ENCODE measurements at regions not wholly inside any gene's neighbourhood (a gene's known extent, or its start where the extent isn't known, plus 50 kb on each side); places are given as distances from the start of the nearest gene placed in this dataset.
"Not testable (repeated sequence)": the region's sequence is repeated elsewhere in the genome, so short reads cannot be mapped to it uniquely, and the experiment has no call there.

DNA sequence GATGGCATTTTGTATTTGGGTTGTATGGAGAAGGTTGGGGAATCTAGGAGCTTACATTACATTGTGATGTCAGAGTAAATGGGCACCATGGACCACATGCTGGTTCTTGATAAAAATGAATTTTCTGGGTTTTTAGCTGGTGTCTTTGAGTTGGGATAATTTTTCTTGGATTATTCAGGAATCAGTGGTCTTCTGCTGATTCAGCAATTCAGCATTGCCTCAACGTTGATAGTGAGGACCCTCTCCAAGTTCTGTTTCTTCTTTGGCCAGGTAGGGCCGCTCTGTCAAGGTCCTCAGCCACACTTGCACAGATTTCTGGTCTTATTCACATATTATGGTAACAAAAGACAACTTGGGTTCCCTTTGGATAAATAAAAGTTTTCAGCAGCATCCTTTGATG lies 312.0 kb upstream of the TPK1 start:
- Histone ChIP-seq H3K9me3 (ENCODE audit: insufficient read depth, low read depth, low read length) (no peaks in the 10 kb centered on the region), H3K36me3 (ENCODE audit: insufficient read depth, low read depth, low read length) (no peaks in the 10 kb centered on the region), H3K27me3 (ENCODE audit: insufficient read depth, low read length) (no peaks in the 10 kb centered on the region), H3K4me3 (ENCODE audit: low read length) (no peak overlapping the region), H3K27ac (ENCODE audit: low read length) (no peak overlapping the region), H3K4me1 (ENCODE audit: insufficient read depth, low read length) (no peaks in the 10 kb centered on the region), H3K9ac (ENCODE audit: low read depth, low read length) (no peak overlapping the region)

DNA sequence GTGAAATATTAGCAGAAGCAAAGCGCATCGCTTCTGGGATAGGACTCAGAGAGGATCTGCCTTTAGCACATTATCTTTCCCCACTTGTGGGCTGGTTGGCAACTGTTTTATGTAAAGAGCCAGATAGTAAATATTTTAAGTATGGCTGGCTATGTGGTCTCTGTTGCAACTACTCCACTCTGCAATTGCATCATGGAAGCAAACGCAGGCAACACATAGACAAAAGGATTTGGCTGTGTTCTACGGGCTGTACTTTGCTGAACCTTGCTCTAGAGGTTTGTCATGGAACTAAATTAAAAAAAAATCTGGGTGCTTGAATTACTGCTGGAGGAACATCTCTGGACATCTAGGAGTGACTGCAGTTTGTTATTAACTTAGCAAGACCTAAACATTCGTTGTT lies 307.8 kb upstream of the TPK1 start:
- no peaks in the 10 kb centered on the region for H3K9me3 ChIP-seq (ENCODE audit: insufficient read depth, low read depth, low read length)
- H3K27me3 ChIP-seq (ENCODE audit: insufficient read depth, low read length) = no peaks in the 10 kb centered on the region
- no peak overlapping the region for H3K27ac ChIP-seq (ENCODE audit: low read length)
- H3K4me1 ChIP-seq (ENCODE audit: insufficient read depth, low read length) = peaks cover 4% of the 10 kb centered on the region
- H3K4me3 ChIP-seq (ENCODE audit: low read length) = no peak overlapping the region
- no peak overlapping the region for H3K9ac ChIP-seq (ENCODE audit: low read depth, low read length)
- no peaks in the 10 kb centered on the region for H3K36me3 ChIP-seq (ENCODE audit: insufficient read depth, low read depth, low read length)

DNA sequence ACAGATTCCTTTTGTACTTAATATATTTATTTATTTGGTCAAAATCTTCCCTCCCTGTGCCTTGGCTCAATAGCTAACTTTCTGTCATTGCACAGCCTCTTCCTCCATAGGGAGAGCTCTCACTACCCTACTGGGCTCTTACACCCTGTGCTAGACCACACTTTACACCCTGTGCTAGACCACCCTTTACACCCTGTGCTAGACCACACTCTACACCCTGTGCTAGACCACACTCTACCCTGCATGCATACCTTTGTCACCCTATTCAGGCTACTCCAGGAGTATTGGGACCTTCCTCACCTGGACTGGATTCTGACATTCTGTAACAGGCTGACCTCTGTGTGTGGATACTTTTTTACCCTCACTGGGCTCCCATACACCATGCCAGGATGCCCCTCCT lies 298.5 kb upstream of the TPK1 start:
- H3K4me1 ChIP-seq (ENCODE audit: insufficient read depth, low read length) = no peaks in the 10 kb centered on the region; the same call in 1 of the 2 replicates
- H3K4me3 ChIP-seq (ENCODE audit: low read length) = no peak overlapping the region
- H3K9ac ChIP-seq (ENCODE audit: low read depth, low read length) = no peak overlapping the region
- H3K9me3 ChIP-seq (ENCODE audit: insufficient read depth, low read depth, low read length) = no peaks in the 10 kb centered on the region
- H3K36me3 ChIP-seq (ENCODE audit: insufficient read depth, low read depth, low read length) = no peaks in the 10 kb centered on the region
- no peaks in the 10 kb centered on the region for H3K27me3 ChIP-seq (ENCODE audit: insufficient read depth, low read length)
- no peak overlapping the region for H3K27ac ChIP-seq (ENCODE audit: low read length)

DNA sequence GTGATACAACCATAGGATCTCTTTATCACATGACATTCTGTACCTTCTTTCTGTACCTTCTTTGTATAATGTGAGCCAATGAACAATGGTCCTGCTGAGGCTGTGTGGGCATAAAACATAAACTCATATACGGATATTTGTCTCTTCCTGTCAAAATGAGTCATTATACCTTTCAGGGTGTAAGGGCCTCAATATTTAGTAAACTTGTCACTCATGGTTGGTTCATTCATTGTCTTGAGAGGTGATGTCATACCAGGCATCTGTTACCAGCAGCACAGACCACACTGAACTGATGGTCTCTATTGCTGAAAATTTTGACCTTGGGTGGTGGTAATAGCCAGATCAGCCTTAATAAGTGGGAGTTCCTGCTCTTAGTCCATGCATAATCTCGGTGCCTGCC lies 287.6 kb upstream of the TPK1 start:
- Histone ChIP-seq H3K27me3 (ENCODE audit: insufficient read depth, low read length) (no peaks in the 10 kb centered on the region), H3K9ac (ENCODE audit: low read depth, low read length) (no peak overlapping the region), H3K4me1 (ENCODE audit: insufficient read depth, low read length) (no peaks in the 10 kb centered on the region), H3K4me3 (ENCODE audit: low read length) (no peak overlapping the region), H3K9me3 (ENCODE audit: insufficient read depth, low read depth, low read length) (no peaks in the 10 kb centered on the region), H3K27ac (ENCODE audit: low read length) (no peak overlapping the region), H3K36me3 (ENCODE audit: insufficient read depth, low read depth, low read length) (no peaks in the 10 kb centered on the region)

DNA sequence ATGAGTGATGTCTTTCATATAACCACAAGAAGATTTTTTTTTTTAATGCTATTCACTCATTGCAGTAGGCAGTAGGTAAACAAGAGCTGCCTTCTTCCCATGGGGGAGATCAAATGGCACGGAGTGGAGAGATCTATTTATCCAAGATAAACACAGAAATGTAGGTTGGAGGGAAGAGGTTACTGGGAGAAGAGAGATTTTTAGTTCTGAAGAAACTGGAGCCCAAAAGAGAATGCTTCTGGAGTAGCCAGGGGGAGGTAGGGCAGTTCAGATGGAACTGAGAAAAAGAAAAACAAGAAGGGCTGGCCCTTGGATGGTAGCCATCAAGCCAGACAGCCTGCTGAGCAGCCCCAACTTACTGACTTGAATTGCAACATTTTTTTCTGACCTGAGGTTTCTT lies 270.1 kb upstream of the TPK1 start:
- Histone ChIP-seq H3K9me3 (ENCODE audit: insufficient read depth, low read depth, low read length) (no peaks in the 10 kb centered on the region), H3K4me1 (ENCODE audit: insufficient read depth, low read length) (no peaks in the 10 kb centered on the region), H3K27ac (ENCODE audit: low read length) (no peak overlapping the region), H3K36me3 (ENCODE audit: insufficient read depth, low read depth, low read length) (no peaks in the 10 kb centered on the region), H3K9ac (ENCODE audit: low read depth, low read length) (no peak overlapping the region), H3K4me3 (ENCODE audit: low read length) (no peak overlapping the region), H3K27me3 (ENCODE audit: insufficient read depth, low read length) (no peaks in the 10 kb centered on the region)

DNA sequence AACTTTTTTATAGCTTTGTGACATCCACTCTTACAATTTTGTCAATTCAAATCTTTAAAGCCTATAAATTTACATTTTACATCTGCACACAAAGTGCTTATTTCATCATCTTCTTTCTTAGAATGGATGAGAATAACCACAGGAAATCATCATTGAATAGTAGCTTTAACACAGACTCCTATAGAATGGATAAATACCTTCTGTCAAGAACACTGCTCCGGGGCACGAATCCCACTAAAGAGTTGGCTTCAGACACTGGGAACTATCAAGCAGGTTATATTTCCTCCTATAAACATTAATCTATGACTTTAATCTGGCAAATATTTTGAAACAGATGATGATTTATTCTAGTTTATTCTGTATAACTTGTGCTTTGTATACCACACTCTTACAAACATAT lies 269.7 kb upstream of the TPK1 start:
- no peak overlapping the region for H3K9ac ChIP-seq (ENCODE audit: low read depth, low read length)

DNA sequence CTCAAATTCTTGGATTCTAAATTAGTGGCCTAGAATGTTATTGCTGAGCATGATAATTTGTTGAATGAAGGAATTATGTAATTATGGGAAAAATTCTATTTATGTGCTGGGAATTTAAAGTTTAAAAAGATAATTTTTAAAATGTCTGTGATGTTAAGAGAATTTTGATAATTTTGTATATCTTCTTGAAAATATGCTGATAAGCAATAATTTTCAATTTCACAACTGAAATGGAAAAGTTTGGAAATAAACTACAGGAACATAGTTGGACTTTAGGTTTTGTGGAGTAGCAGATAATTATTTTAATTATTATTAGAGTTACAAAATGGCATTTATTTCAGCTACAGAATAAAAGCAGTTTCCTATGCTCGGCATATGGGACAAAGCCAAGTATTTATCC lies 268.5 kb upstream of the TPK1 start:
- no peak overlapping the region for H3K27ac ChIP-seq (ENCODE audit: low read length)
- H3K27me3 ChIP-seq (ENCODE audit: insufficient read depth, low read length) = no peaks in the 10 kb centered on the region
- no peaks in the 10 kb centered on the region for H3K4me1 ChIP-seq (ENCODE audit: insufficient read depth, low read length)
- H3K36me3 ChIP-seq (ENCODE audit: insufficient read depth, low read depth, low read length) = no peaks in the 10 kb centered on the region
- no peaks in the 10 kb centered on the region for H3K9me3 ChIP-seq (ENCODE audit: insufficient read depth, low read depth, low read length)
- no peak overlapping the region for H3K4me3 ChIP-seq (ENCODE audit: low read length)
- H3K9ac ChIP-seq (ENCODE audit: low read depth, low read length) = no peak overlapping the region

More for the DNA sequence above, 269.7 kb upstream of the TPK1 start:
- H3K27me3 ChIP-seq (ENCODE audit: insufficient read depth, low read length) = no peaks in the 10 kb centered on the region
- no peaks in the 10 kb centered on the region for H3K9me3 ChIP-seq (ENCODE audit: insufficient read depth, low read depth, low read length)
- H3K4me1 ChIP-seq (ENCODE audit: insufficient read depth, low read length) = no peaks in the 10 kb centered on the region
- no peaks in the 10 kb centered on the region for H3K36me3 ChIP-seq (ENCODE audit: insufficient read depth, low read depth, low read length)
- H3K4me3 ChIP-seq (ENCODE audit: low read length) = no peak overlapping the region
- H3K27ac ChIP-seq (ENCODE audit: low read length) = no peak overlapping the region

DNA sequence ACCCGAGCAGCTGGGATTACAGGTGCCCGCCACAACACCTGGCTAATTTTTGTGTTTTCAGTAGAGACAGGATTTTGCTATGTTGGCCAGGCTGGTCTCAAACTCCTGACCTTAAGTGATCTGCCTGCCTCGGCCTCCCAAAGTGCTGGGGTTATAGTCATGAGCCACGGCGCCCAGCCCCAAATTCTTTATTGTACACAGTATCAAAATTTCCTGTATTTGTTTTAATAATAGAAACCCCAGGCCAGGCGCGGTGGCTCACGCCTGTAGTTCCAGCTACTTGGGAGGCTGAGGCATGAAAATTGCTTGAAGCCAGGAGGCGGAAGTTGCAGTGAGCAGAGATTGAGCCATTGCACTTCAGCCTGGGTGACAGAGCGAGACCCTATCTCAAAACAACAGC lies 266.3 kb upstream of the TPK1 start:
- not testable (repeated sequence) for H3K4me1 ChIP-seq (ENCODE audit: insufficient read depth, low read length); H3K4me3 ChIP-seq (ENCODE audit: low read length); H3K9ac ChIP-seq (ENCODE audit: low read depth, low read length); H3K36me3 ChIP-seq (ENCODE audit: insufficient read depth, low read depth, low read length); H3K27ac ChIP-seq (ENCODE audit: low read length); H3K27me3 ChIP-seq (ENCODE audit: insufficient read depth, low read length); H3K9me3 ChIP-seq (ENCODE audit: insufficient read depth, low read depth, low read length)

DNA sequence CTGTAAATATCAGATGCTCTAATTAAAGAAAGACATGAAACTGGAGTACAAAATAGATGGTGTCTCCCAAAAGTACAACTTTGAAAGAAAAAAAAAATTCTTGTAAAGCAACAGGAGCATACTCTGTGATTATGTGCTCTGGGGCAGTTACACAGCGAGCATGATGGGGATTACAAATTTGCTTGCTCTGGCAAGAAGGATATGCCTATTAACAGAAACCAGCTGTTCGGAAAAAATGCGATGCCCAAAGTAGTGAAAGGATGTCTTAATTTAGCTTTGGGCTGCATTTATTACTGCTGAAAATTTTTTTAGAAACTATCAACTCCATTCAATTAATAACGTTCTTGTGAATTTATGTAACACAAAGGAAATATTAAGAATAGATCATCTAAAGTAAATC lies 256.9 kb upstream of the TPK1 start:
- Histone ChIP-seq H3K9me3 (ENCODE audit: insufficient read depth, low read depth, low read length) (no peaks in the 10 kb centered on the region), H3K9ac (ENCODE audit: low read depth, low read length) (no peak overlapping the region), H3K4me3 (ENCODE audit: low read length) (no peak overlapping the region), H3K27me3 (ENCODE audit: insufficient read depth, low read length) (no peaks in the 10 kb centered on the region), H3K4me1 (ENCODE audit: insufficient read depth, low read length) (no peaks in the 10 kb centered on the region), H3K27ac (ENCODE audit: low read length) (no peak overlapping the region), H3K36me3 (ENCODE audit: insufficient read depth, low read depth, low read length) (no peaks in the 10 kb centered on the region)

DNA sequence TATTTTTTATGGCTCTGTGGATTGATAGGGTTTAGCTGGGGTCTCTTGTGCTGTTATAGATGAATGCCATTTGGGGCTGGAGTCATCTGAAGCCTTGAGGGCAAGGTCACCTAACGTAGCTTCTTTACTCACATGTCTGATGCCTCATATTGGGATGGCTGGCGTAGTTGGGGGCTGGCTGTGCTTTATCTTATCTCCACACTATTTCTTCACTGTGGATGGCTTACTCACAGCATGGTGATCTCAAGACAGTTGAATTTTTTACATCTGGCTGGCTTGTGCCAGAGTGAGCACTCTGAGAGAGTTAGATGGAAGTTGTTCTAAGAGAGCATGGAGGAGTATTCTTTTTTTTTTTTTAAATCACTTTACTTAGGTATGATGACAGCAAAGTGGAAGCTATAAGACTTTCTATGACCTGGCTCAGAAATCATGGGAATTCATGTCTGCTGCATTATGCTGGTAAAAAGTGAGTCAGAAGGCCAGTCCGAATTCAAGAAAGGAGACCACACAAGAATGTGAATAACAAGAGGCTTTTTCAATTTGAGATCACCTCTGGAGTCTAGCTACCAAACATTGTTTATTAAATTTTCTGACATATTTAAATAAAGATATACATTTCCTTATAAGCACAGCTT lies 252.4 kb upstream of the TPK1 start:
- H3K4me1 ChIP-seq (ENCODE audit: insufficient read depth, low read length) = no peaks in the 10 kb centered on the region
- no peak overlapping the region for H3K4me3 ChIP-seq (ENCODE audit: low read length)
- no peaks in the 10 kb centered on the region for H3K9me3 ChIP-seq (ENCODE audit: insufficient read depth, low read depth, low read length)
- no peak overlapping the region for H3K27ac ChIP-seq (ENCODE audit: low read length)
- H3K36me3 ChIP-seq (ENCODE audit: insufficient read depth, low read depth, low read length) = no peaks in the 10 kb centered on the region
- no peaks in the 10 kb centered on the region for H3K27me3 ChIP-seq (ENCODE audit: insufficient read depth, low read length)
- no peak overlapping the region for H3K9ac ChIP-seq (ENCODE audit: low read depth, low read length)

DNA sequence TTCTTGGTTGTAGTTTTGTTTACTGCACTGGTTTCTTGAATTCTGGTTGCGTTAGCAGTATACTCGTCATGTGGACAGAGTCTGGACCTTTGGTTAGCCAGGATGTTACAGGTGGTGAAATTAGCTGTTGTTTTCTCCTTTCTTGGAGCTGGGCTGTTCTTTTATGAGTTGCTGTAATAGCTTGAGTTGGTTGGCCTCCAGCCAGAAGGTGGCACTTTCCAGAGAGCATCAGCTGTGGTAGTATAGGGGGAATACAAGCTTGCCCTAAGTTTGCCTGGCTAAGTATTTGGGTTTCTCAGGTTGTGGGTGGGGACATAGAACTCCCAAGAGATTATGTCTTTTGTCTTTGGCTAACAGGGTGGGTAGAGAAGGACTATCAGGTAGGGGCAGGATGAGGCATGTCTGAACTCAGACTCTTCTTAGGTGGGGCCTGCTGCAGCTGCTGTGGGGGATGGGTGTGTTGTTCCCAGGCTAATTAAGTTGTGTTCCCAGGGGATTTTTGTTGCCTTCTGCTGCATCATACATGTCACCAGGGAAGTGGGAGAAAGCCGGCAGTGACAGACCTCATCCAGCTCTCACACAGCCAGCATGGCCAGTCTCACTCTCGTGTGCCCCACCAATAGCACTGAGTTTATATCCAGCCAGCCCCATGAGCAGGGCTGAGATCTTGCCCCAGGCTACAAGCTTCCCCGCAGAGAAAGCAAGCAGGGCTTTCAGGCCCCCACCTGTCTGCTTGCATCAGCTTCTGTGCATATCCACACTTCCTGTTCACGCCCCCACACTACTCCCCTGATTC lies 246.7 kb upstream of the TPK1 start:
- H3K4me3 ChIP-seq (ENCODE audit: low read length) = no peak overlapping the region

DNA sequence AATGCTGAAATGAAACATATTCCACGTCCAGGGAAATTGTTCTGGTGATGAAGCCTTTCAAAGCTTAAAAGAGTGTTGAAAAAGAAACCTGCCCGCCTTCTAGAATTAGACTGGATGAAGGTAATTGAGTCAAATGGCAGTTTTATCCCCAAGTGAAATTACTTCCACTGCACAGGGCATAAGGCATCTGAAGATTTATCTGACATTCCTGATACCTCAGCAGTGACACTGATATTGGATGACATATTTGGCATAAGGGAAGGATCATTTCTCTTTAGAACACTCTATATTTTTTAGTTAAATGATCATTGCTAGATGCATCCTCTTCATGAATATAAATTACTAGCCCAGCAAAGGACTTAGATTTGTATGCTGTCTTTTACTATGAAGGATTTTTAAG lies 229.6 kb upstream of the TPK1 start:
- Histone ChIP-seq H3K9ac (ENCODE audit: low read depth, low read length) (no peak overlapping the region), H3K27me3 (ENCODE audit: insufficient read depth, low read length) (no peaks in the 10 kb centered on the region), H3K9me3 (ENCODE audit: insufficient read depth, low read depth, low read length) (no peaks in the 10 kb centered on the region), H3K4me1 (ENCODE audit: insufficient read depth, low read length) (no peaks in the 10 kb centered on the region), H3K36me3 (ENCODE audit: insufficient read depth, low read depth, low read length) (no peaks in the 10 kb centered on the region), H3K27ac (ENCODE audit: low read length) (no peak overlapping the region), H3K4me3 (ENCODE audit: low read length) (no peak overlapping the region)

More for the DNA sequence above, 246.7 kb upstream of the TPK1 start:
- no peaks in the 10 kb centered on the region for H3K27me3 ChIP-seq (ENCODE audit: insufficient read depth, low read length)
- no peaks in the 10 kb centered on the region for H3K9me3 ChIP-seq (ENCODE audit: insufficient read depth, low read depth, low read length)
- no peak overlapping the region for H3K9ac ChIP-seq (ENCODE audit: low read depth, low read length)
- H3K27ac ChIP-seq (ENCODE audit: low read length) = no peak overlapping the region
- no peaks in the 10 kb centered on the region for H3K36me3 ChIP-seq (ENCODE audit: insufficient read depth, low read depth, low read length)
- H3K4me1 ChIP-seq (ENCODE audit: insufficient read depth, low read length) = no peaks in the 10 kb centered on the region
